ENCODE measurements at regions not wholly inside any gene's neighbourhood (a gene's known extent, or its start where the extent isn't known, plus 50 kb on each side); places are given as distances from the start of the nearest gene placed in this dataset.

DNA sequence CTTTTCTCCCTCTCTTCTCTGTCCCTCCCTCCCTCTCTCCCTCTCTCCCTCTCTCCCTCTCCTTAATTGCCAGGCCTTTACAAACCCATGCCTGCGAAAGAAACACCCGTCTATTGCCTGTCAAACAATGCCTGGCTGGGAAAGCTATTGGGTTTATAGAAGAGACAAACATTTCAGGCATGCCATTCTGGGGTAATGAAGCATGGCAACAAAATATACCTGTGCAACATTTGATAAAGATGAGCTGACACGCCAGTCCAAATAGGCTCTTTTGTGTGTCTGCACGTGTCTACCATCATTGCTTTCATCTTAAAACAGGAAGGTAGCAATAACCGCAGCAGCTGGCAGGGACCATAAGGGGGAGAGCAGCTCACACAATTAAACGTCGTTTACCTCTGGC lies 282.1 kb downstream of the ZNF516 start:
- TF ChIP-seq, protein P1, sequence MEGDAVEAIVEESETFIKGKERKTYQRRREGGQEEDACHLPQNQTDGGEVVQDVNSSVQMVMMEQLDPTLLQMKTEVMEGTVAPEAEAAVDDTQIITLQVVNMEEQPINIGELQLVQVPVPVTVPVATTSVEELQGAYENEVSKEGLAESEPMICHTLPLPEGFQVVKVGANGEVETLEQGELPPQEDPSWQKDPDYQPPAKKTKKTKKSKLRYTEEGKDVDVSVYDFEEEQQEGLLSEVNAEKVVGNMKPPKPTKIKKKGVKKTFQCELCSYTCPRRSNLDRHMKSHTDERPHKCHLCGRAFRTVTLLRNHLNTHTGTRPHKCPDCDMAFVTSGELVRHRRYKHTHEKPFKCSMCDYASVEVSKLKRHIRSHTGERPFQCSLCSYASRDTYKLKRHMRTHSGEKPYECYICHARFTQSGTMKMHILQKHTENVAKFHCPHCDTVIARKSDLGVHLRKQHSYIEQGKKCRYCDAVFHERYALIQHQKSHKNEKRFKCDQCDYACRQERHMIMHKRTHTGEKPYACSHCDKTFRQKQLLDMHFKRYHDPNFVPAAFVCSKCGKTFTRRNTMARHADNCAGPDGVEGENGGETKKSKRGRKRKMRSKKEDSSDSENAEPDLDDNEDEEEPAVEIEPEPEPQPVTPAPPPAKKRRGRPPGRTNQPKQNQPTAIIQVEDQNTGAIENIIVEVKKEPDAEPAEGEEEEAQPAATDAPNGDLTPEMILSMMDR (conservative IDR thresholded peaks at IDR 0.05; ENCODE audit: low read depth in 2 of 2): peak in 1 of 2 experiments; percentile 7; a peak in 1 of 4 replicates
- no peak for TF ChIP-seq EZH2 (IDR thresholded peaks at IDR 0.05; ENCODE audit: low read depth, unreplicated experiment)
- no peak for TF ChIP-seq POLR2AphosphoS5 (IDR thresholded peaks at IDR 0.05; ENCODE audit: low read depth)
- TF ChIP-seq CREB1 (CRISPR knock-in tag; IDR thresholded peaks at IDR 0.05; ENCODE audit: low read depth): no peak
- TF ChIP-seq, protein P2, sequence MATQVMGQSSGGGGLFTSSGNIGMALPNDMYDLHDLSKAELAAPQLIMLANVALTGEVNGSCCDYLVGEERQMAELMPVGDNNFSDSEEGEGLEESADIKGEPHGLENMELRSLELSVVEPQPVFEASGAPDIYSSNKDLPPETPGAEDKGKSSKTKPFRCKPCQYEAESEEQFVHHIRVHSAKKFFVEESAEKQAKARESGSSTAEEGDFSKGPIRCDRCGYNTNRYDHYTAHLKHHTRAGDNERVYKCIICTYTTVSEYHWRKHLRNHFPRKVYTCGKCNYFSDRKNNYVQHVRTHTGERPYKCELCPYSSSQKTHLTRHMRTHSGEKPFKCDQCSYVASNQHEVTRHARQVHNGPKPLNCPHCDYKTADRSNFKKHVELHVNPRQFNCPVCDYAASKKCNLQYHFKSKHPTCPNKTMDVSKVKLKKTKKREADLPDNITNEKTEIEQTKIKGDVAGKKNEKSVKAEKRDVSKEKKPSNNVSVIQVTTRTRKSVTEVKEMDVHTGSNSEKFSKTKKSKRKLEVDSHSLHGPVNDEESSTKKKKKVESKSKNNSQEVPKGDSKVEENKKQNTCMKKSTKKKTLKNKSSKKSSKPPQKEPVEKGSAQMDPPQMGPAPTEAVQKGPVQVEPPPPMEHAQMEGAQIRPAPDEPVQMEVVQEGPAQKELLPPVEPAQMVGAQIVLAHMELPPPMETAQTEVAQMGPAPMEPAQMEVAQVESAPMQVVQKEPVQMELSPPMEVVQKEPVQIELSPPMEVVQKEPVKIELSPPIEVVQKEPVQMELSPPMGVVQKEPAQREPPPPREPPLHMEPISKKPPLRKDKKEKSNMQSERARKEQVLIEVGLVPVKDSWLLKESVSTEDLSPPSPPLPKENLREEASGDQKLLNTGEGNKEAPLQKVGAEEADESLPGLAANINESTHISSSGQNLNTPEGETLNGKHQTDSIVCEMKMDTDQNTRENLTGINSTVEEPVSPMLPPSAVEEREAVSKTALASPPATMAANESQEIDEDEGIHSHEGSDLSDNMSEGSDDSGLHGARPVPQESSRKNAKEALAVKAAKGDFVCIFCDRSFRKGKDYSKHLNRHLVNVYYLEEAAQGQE (IDR thresholded peaks at IDR 0.05; ENCODE audit: unreplicated experiment): no peak
- TF ChIP-seq, protein P3, sequence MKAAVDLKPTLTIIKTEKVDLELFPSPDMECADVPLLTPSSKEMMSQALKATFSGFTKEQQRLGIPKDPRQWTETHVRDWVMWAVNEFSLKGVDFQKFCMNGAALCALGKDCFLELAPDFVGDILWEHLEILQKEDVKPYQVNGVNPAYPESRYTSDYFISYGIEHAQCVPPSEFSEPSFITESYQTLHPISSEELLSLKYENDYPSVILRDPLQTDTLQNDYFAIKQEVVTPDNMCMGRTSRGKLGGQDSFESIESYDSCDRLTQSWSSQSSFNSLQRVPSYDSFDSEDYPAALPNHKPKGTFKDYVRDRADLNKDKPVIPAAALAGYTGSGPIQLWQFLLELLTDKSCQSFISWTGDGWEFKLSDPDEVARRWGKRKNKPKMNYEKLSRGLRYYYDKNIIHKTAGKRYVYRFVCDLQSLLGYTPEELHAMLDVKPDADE (IDR thresholded peaks at IDR 0.05): no peak
- TF ChIP-seq EZH2phosphoT487 (IDR thresholded peaks at IDR 0.05; ENCODE audit: unreplicated experiment): no peak
- no peak for TF ChIP-seq NANOG (IDR thresholded peaks at IDR 0.05; ENCODE audit: borderline replicate concordance)
- no peak for TF ChIP-seq ZNF331 (CRISPR knock-in tag; IDR thresholded peaks at IDR 0.05; ENCODE audit: low read depth)
- no peak for TF ChIP-seq JUNB (IDR thresholded peaks at IDR 0.05; ENCODE audit: unreplicated experiment)
- no peak for TF ChIP-seq STAT1 (IDR thresholded peaks at IDR 0.05; ENCODE audit: unreplicated experiment)
- TF ChIP-seq, protein P4, sequence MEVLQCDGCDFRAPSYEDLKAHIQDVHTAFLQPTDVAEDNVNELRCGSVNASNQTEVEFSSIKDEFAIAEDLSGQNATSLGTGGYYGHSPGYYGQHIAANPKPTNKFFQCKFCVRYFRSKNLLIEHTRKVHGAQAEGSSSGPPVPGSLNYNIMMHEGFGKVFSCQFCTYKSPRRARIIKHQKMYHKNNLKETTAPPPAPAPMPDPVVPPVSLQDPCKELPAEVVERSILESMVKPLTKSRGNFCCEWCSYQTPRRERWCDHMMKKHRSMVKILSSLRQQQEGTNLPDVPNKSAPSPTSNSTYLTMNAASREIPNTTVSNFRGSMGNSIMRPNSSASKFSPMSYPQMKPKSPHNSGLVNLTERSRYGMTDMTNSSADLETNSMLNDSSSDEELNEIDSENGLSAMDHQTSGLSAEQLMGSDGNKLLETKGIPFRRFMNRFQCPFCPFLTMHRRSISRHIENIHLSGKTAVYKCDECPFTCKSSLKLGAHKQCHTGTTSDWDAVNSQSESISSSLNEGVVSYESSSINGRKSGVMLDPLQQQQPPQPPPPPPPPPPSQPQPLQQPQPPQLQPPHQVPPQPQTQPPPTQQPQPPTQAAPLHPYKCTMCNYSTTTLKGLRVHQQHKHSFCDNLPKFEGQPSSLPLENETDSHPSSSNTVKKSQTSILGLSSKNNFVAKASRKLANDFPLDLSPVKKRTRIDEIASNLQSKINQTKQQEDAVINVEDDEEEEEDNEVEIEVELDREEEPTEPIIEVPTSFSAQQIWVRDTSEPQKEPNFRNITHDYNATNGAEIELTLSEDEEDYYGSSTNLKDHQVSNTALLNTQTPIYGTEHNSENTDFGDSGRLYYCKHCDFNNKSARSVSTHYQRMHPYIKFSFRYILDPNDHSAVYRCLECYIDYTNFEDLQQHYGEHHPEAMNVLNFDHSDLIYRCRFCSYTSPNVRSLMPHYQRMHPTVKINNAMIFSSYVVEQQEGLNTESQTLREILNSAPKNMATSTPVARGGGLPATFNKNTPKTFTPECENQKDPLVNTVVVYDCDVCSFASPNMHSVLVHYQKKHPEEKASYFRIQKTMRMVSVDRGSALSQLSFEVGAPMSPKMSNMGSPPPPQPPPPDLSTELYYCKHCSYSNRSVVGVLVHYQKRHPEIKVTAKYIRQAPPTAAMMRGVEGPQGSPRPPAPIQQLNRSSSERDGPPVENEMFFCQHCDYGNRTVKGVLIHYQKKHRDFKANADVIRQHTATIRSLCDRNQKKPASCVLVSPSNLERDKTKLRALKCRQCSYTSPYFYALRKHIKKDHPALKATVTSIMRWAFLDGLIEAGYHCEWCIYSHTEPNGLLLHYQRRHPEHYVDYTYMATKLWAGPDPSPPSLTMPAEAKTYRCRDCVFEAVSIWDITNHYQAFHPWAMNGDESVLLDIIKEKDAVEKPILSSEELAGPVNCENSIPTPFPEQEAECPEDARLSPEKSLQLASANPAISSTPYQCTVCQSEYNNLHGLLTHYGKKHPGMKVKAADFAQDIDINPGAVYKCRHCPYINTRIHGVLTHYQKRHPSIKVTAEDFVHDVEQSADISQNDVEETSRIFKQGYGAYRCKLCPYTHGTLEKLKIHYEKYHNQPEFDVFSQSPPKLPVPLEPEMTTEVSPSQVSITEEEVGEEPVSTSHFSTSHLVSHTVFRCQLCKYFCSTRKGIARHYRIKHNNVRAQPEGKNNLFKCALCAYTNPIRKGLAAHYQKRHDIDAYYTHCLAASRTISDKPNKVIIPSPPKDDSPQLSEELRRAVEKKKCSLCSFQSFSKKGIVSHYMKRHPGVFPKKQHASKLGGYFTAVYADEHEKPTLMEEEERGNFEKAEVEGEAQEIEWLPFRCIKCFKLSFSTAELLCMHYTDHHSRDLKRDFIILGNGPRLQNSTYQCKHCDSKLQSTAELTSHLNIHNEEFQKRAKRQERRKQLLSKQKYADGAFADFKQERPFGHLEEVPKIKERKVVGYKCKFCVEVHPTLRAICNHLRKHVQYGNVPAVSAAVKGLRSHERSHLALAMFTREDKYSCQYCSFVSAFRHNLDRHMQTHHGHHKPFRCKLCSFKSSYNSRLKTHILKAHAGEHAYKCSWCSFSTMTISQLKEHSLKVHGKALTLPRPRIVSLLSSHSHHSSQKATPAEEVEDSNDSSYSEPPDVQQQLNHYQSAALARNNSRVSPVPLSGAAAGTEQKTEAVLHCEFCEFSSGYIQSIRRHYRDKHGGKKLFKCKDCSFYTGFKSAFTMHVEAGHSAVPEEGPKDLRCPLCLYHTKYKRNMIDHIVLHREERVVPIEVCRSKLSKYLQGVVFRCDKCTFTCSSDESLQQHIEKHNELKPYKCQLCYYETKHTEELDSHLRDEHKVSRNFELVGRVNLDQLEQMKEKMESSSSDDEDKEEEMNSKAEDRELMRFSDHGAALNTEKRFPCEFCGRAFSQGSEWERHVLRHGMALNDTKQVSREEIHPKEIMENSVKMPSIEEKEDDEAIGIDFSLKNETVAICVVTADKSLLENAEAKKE (CRISPR knock-in tag; IDR thresholded peaks at IDR 0.05): no peak

Data from GM23338 (cell line).